ENCODE measurements at regions not wholly inside any gene's neighbourhood (a gene's known extent, or its start where the extent isn't known, plus 50 kb on each side); places are given as distances from the start of the nearest gene placed in this dataset.

DNA sequence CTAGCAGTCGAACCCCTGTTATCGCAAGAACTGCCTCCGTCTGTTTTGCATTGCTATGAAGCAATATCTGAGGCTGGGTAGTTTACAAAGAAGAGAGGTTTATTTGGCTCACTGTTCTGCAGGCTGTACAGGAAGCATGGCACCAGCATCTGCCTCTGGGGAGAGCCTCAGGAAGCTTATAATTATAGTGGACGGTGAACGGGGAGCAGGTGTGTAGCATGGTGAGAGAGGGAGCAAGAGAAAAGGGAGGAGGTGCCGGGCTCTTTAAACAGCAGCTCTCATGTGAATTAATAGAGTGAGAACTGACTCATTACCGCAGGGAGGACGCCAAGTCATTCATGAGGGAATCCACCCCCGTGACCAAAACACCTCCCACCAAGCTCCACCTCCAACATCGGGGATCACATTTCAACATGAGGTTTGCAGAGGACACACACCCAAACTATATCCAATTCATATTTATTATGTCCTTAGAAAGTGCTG is 172.6 kb upstream of the KCNG1 start (continued):
- TF ChIP-seq SRSF1 (IDR thresholded peaks at IDR 0.05; ENCODE audit: low read depth, low read length) (no peak), CTBP1 (IDR thresholded peaks at IDR 0.05; ENCODE audit: borderline replicate concordance) (no peak), AFF1 (IDR thresholded peaks at IDR 0.05; ENCODE audit: low read depth in 1 of 2, partially characterized antibody in 2 of 2) (no peak), TRIM24 (IDR thresholded peaks at IDR 0.05) (peak in 1 of 2 experiments; percentile 27; a peak in 1 of 4 replicates), PKNOX1 (IDR thresholded peaks at IDR 0.05) (0 out of 2 replicates have a peak, but pooled peaks have one; percentile 28), TRIM28 (IDR thresholded peaks at IDR 0.05) (0 out of 2 replicates have a peak, but pooled peaks have one; percentile 26), DMBX1 (CRISPR knock-in tag; IDR thresholded peaks at IDR 0.05; ENCODE audit: borderline replicate concordance) (no peak), PTBP1 (IDR thresholded peaks at IDR 0.05; ENCODE audit: low read depth, low read length) (no peak), SIX5 (IDR thresholded peaks at IDR 0.05; ENCODE audit: borderline replicate concordance in 1 of 2, insufficient read depth in 1 of 2, low read depth in 1 of 2, low read length in 2 of 2) (no peak), ZNF175 (CRISPR knock-in tag; IDR thresholded peaks at IDR 0.05; ENCODE audit: low read depth) (no peak), SLC30A9 (CRISPR knock-in tag; IDR thresholded peaks at IDR 0.05) (no peak), ERF (CRISPR knock-in tag; IDR thresholded peaks at IDR 0.05) (no peak), SREBF1 (IDR thresholded peaks at IDR 0.05; ENCODE audit: borderline replicate concordance, low read depth, low read length) (no peak), L3MBTL2 (IDR thresholded peaks at IDR 0.05) (0 out of 2 replicates have a peak, but pooled peaks have one; percentile 16)
- TF ChIP-seq, protein P1, sequence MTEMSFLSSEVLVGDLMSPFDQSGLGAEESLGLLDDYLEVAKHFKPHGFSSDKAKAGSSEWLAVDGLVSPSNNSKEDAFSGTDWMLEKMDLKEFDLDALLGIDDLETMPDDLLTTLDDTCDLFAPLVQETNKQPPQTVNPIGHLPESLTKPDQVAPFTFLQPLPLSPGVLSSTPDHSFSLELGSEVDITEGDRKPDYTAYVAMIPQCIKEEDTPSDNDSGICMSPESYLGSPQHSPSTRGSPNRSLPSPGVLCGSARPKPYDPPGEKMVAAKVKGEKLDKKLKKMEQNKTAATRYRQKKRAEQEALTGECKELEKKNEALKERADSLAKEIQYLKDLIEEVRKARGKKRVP (CRISPR knock-in tag; IDR thresholded peaks at IDR 0.05) = no peak

All from K562 (cell line).